GM19238 (cell line): ENCODE measurements at regions not wholly inside any gene's neighbourhood (a gene's known extent, or its start where the extent isn't known, plus 50 kb on each side); places are given as distances from the start of the nearest gene placed in this dataset.

Source experiments
- DNase-seq: peaks from one replicate; pipeline ENCODE4 v3.0.0; 2011; ENCODE audit warnings: low spot score; ENCODE audit not compliant: insufficient read length

DNA sequence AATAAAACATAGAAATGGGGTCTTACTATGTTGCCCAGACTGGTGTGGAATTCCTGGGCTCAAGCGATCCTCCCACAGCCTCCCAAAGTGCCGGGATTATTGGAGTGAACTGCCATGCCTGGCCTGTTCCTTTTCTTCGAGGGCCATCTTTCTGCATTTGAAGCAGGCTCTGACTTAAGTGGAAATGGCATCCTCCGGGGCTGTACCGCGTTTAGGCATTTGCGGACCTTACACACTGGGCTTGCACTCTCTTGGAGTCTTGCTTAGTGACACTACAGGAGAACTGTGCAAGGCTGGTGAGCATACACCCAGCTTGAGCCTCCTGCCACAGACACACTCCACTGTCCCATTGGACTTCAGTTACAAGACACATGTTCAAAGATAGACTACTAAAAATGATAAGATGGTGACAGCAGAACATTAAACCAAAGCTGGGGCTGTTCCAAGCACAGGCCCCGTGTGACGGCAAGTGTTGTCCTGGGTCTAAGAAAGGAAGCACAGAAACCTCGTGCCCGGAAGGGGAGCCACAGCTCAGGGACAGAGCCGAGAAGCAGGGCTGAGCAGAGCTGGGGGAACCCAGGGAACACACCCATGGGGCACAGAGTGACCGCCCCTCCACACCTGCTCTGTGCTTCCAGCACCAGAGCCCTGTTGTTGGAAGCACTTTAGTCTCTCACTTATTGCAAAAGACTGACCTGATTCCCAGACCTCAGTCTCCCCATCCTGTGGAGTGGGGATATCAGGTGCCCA lies 59.0 kb upstream of the SHANK2 start:
- DNase-seq: no peak

DNA sequence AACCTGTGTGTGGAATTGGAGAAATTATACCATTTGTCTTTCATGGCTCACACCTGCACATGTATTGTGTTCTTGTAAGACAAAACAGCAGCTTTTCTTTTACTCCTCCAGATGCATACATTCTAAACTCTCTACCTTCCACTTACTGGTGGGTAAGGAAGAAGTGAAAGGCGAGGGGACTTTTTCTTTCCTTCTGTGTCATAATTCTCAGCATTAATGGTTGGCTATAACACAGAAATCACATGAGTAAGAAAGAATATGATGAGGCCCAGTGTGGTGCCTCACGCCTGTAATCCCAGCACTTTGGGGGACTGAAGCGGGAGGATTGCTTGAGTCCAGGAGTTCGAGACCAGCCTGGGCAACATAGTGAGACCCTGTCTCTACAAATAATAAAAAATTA lies 57.8 kb upstream of the SHANK2 start:
- no peak for DNase-seq

DNA sequence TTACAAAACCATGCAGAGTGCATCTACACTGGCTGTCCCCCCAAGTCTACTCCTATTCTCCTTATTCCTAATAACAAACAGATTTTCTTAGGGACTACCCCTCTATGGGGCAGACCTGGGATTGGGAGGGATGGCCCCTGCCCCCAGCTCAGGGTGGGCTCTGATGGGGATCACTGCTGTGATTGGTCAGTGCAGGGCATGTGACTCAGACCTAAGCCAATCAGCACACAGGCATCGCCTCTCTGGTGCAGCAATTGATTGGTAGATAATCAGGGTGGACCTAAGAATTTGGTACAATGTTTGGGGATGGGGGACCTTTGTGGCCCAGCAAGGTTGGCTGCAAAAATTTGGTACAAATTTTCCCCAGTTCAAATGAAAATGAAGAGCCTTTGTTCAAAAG lies 57.2 kb upstream of the SHANK2 start:
- DNase-seq: no peak

DNA sequence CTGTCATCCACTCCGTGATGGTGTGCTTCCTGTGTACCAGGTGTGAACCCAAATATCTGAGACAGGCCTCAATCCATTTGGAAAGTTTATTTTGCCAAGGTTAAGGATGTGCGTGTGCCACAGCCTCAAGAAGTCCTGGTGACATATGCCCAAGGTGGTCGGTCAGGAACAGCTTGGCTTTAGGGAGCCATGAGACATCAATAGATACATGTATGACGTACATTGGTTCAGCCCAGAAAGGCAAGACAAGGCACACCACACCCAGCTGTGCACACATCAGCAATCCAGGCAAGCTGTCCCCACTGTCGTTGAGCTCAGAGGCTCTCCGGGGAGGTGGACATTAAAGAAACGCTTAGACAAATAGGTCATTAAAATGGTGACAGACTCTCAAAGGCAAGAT lies 56.8 kb upstream of the SHANK2 start:
- no peak for DNase-seq

DNA sequence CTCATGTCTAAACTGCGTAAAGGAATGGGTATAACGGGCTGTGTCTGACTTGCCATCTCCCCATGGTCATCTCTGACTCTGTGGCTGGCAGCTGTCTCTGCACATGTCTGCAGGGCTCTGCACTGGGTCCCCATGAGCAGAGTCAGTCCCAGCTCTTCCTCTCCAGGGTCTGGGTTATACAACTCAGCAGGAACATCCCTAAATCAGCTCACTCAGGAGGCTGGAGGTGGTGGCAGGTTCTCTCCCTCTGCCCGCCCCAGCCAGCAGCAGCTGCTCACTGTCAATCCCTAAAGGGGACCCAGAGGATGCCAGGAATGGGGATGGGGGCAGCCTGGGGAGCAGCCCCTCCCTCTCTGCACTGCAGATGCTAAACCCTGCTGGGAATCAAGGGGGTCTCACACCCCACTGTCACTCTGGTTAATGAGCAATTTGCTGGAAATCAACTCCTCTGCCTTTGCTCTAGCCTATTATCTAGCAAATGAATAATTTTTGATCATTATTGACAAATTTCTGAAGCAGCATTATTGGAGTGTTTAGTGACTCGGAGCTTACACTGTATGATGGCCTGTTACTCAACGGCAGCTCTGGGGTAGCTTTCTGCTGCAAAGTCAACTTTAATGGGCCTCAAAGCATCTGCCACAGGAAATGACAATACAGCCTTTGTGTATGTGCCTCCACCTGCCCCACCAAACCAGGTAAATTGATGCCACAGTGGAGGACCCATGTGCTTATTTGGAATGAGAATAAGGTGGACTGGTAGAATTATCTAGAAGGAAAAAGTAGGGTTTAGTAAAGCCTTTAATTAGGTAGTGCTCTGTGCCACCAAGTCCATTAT lies 55.7 kb upstream of the SHANK2 start:
- DNase-seq: no peak

DNA sequence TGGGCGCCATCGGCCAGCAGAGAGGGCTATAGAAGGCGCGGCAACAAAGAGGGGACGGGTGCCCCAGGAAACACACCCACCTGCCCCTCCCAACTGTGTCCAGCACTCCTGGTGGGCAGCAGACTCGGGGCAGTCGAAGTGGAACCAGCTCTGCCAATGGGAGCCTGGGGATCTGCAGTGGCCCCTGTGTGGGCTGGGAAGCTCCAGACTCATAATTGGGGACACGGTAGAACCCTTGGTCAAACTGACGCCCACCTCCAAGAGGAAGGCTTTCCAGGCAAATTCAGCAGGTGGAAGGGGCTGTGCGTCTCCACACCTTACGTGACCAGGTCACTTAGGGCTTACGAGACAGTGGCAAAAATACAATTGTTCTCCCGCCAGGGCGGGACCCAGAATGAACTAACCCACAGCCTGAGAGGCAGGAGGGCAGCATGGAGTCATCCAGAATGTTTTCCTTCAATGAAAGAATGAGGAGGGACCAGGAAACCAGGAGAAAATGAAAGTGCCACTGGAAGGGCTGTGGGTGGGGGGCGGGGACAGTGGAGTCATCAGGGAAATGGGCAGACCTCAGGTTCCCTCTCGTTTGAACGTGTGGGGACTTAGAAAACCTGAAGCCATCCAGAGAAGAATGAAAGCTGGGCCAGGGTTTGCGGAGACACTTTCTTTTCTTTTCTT lies 53.2 kb upstream of the SHANK2 start:
- no peak for DNase-seq

DNA sequence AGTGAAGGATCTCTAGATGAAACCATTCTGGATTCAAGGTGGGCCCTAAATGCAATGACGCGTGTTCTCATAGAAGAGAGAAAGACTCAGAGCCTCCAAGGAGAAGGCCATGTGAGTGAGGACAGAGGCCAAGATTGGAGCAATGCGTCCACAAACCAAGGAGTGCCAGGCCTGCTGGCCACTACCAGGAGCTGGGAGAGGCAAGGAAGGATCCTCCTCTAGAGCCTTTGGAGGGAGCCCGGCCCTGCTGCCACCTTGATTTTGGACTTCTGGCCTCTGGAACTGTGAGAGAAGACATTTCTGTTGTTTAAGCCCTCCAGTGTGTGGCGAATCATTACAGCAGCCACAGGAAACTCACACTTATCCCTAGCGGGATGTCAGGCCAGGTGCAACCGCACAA lies 52.7 kb upstream of the SHANK2 start:
- DNase-seq: no peak

DNA sequence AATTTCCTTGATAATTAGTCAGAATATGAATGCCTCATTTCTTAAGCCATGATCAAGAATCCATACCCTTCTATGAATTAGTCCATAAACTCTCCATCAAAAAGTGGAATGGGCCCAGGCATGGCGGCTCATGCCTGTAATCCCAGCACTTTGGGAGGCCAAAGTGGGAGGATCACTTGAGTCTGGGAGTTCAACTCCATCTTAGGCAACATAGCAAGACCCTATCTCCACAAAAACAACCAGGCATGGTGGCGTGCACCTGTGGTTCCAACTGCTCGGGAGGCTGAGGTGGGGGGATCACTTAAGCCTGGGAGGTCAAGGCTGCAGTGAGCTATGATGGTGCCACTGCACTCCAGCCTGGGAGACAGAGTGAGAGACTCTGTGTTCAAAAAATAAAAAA lies 52.1 kb upstream of the SHANK2 start:
- no peak for DNase-seq

DNA sequence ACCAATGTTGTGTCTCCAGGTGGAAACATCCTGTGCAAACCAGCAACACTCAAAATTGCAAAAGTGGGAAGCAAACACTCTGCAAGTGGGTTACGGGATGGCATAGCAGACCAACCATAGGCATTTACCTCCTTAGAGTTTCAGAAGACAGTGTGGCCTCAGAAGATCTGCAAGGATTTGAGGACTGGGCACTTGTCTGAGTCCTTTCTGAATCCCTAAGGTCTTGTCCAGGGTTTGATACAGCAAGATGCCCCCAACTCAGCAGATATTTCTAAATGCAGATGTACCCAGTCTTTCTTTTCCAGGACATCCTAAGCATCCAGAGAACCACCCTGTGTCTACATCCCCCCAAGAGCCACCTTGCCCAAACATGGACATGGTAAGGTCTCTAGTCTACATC lies 51.7 kb upstream of the SHANK2 start:
- no peak for DNase-seq

DNA sequence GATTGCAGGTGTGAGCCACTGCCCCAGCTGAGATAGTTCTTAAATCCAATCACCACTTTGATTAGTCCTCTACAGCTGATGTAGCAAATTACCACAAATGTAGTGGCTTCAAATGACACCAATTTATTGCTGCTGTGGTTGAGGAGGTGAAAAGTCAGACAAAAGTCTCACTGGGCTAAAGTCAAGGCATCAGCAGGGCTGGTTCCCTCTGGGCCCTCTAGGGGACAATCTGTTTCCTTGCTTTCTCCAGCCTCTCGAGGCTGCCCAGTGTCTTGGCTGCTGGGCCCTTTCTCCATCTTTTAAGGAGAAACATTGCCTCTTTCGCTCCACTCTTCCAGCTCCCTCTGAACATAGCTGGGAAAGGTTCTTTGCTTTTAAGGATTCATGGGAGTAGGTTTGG lies 50.5 kb upstream of the SHANK2 start:
- no peak for DNase-seq

DNA sequence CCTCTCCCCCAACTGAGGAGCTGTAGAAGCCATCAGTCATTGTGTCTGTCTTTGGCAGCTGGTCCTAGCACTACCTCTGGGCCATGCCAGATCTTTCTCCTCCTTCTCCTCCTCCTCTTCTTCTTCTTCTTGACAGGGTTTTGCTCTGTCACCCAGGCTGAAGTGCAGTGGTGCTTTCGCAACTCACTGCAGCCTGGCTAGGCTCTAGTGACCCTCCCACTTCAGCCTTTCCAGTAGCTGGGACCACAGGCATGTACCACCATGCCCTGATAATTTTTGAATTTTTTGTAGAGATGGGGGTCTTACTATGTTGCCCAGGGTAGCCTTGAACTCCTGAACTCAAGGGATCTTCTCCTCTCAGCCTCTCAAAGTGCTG lies 50.1 kb upstream of the SHANK2 start:
- DNase-seq: no peak
